GM04503 (cell line): ENCODE measurements at regions not wholly inside any gene's neighbourhood (a gene's known extent, or its start where the extent isn't known, plus 50 kb on each side); places are given as distances from the start of the nearest gene placed in this dataset.
"Not testable (repeated sequence)": the region's sequence is repeated elsewhere in the genome, so short reads cannot be mapped to it uniquely, and the experiment has no call there.

Experiments
- DNase-seq: peaks from one replicate; pipeline ENCODE4 v3.0.0-alpha.2; 2012; ENCODE audit warnings: low read depth

DNA sequence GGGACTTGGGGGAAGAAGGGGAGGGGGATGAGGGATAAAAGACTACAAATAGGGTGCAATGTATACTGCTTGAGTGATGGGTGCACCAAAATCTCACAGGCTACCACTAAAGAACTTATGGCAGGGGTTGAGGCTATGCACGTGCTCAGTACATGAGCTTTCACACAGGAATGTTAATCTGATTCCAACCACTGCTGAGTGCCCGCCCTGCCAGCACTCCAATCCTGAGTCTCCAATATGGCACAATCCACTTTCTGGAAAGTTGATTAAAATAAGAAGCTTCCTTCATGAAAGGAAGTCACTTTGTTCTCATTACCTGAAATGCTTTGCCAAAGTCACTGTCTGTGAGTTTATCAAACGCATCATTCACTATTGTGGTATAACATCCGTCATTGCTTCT, 463.0 kb downstream of the IRS2 start:
- no peak for DNase-seq

DNA sequence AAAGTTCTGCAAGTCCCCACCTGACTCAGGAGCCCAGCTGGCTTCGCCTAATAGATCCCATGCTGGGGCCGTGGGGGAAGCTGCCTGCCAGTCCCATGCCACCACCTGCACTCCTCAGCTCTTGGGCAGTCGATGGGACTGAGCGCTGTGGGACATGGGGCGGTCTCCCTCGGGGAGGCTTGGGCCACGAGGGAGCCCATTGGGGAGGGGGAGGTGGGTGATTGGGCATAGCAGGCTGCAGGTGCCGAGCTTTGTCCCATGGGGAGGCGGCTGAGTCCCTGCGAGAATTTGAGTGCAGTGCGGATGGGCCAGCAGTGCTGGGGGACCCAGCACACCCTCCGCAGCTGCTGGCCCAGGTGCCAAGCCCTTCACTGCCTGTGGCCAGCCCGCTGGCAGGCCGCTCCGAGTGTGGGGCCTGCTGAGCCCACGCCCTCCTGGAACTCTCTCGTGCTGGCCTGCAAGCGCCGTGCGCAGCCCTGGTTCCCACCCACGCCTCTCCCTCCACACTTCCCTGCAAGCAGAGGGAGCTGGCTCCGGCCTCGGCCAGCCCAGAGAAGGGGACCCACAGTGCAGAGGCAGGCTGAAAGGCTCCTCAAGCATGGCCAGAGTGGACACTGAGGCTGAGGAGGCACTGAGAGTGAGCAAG, 467.3 kb downstream of the IRS2 start:
- no peak for DNase-seq

DNA sequence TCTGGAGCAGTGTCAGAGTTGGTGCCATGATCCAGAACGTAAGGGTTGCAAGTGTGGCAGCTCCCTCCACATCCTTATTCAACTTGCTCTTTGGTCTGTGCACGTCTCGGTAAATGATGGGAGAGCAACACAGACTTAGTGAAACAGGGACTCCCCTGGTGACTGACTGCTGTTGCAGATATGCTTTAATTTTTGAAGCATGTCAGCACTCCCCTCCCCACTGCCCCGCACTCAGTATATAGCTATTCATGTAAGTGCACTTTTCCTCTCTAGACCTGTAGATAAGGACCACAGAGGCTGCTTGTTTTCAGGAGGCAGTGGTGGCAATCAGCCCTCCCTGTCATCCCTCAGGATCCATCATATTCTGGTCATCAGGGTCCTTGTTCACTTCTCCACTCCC, 470.9 kb downstream of the IRS2 start:
- DNase-seq: no peak

DNA sequence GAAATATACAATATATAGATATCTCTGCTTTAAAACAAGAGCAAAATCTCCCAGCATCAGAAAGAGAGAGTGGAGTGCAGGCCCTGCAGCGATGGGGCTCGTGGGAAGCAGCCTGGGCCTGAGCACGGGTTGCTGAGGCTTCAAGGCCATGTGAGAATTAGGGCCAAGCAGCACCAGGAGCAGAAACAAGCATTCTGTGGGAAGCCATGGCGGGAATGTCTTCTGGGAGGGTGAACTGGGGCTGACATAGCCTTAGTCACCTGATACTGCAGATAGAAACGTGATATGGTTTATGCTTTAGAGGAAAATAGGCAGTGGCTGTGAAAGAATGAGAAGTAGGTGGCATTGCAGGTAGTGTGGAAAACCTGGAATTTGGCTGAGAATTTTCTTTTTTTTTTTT, 472.3 kb downstream of the IRS2 start:
- DNase-seq: no peak

DNA sequence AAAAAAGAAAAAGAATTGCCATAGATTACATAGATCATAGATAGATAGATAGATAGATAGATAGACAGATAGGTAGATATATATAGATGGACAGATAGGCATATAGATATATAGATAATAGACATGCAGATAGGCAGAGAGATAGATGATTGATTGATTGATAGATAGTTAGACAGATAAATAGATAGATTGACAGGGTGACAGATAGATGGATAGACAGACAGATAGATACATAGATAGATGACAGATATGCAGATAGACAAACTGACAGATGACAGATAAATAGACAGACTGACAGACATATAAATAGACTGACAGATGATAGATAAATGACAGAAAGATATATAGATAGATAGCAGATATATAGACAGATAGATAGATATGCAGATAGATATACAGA, 474.0 kb downstream of the IRS2 start:
- DNase-seq: no peak

DNA sequence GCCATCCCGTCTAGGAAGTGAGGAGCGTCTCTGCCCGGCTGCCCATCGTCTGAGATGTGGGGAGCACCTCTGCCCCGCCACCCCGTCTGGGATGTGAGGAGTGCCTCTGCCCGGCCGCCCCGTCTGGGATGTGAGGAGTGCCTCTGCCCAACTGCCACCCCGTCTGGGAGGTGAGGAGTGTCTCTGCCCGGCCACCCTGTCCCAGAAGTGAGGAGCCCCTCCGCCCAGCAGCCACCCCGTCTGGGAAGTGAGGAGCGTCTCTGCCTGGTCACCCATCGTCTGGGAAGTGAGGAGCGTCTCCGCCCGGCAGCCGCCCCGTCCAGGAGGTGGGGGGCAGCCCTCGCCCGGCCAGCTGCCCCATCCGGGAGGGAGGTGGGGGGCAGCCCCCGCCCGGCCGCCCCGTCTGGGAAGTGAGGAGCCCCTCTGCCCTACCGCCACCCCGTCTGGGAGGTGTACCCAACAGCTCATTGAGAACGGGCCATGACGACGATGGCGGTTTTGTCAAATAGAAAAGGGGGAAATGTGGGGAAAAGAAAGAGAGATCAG, 474.9 kb downstream of the IRS2 start:
- DNase-seq: not testable (repeated sequence)

DNA sequence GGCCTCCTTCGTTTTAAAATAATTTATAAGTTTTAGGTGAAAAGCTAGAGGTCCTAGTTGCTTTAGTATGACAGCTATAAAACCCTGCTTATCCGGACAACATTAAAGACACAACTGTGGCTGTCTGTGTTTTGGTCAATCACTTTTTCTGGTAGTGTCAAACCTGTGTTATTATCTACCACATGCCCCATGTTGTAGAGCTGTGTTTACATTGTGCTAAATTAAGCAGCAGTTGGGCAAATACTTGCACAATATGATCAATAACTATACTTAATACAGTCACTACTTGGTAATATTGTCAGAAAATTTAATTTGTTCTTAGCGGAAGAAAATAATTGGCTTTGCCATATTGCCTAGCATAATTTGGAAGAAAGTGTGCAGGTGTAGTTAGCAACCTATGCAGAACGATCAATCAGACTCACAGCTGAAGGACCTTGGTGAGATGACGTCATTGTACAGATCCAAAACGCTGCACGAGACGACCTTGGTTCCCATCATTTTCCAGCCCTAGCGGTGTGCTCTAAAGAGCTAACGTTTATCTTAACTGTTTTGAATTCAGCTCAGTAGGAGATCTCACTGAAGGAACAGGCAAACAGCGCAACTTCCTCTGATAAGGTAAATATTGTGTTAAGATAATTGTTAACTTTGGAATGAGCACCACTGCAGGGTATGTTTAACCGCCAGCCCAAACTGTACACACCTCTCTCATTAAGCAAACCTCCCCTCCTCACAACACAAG, 476.6 kb downstream of the IRS2 start:
- no peak for DNase-seq

DNA sequence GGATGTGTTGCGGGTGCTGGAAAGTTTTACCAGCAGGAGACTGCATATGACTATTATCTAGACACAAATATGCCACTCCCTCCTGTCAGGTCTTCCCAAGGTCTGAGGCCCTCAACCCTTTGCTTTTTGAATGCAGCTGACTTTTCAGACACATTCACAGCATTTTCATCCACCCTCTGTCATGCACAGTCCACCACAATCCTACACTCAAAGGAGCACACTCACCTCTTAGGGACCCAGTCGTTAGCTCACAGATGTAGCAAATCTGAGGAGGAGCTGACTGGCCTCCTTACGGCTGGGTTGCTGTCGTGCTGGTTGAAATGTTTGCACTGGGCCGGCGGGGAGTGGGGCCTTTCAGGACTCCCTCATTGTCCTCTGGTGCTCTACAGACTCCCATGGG, 479.4 kb downstream of the IRS2 start:
- no peak for DNase-seq

DNA sequence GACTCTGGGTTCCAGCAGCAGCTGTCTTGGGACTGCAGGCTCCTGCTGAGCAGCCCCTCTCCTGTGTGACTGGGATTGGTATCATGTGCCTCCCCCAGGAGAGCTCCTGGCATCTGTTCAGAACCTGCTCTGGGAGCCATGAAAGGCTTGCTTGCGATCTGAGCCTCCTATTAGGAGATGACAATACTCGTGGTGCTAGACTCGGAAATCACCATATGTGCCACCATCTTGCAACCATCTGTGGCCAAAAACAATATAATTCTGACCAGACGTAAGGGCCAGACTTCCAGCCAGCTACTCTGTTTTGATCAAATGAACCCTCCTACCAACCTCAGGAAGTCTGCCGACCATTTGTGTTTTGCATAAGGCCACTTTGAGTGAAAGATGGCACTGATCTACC, 484.7 kb downstream of the IRS2 start:
- DNase-seq: no peak

DNA sequence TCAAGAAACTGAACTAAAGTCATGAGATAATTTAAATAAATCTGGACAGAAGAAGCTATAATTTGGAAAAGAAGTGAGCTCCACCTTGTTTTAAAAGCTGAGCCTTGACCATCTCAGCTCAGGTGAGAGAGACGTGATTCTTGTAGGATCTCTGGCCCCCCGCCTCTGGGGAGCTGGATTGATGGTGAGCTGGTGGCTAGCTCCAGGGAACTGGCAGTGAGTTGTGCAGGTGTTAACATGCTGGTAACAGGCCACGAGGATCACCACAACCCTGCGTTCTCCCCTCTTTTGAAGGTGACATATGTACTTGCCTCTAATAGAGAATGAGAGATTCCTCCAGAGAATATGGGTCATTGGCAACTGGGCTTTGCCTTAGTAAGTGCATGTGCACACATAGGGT, 485.1 kb downstream of the IRS2 start:
- no peak for DNase-seq

DNA sequence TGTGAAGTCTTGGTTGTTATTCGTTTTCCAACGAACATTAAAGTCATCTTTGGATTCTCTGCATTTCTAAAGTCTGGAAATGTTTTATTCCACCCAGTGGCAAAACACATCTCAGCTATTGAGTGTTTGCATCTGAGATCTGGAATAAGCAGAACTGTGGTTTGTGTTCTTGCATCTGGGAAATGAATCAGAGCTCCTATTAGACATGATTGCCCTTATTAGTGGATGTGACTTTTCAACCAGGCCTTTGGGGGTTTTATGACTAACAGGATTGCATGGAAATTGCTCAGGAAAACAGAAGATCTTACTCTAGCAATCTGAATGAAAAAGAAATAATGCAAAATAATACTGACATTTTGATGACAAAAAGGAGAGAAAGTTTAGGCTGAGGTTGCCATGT, 488.8 kb downstream of the IRS2 start:
- peak; percentile 91 for DNase-seq

DNA sequence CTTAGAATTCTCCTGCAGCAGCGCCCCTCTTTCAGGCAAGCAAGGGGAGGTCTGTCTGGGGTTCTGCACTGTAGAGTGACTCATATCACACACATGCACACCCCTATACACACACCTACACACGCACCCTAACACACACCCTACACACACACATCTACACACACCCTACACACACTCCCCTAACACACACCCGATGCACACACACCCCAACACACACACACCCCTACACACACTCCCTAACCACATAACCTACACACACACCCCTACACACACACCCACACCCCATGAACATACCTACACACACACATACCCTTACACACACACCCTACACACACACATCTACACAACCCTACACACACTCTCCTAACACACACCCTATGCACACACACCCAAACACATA, 493.2 kb downstream of the IRS2 start:
- no peak for DNase-seq

DNA sequence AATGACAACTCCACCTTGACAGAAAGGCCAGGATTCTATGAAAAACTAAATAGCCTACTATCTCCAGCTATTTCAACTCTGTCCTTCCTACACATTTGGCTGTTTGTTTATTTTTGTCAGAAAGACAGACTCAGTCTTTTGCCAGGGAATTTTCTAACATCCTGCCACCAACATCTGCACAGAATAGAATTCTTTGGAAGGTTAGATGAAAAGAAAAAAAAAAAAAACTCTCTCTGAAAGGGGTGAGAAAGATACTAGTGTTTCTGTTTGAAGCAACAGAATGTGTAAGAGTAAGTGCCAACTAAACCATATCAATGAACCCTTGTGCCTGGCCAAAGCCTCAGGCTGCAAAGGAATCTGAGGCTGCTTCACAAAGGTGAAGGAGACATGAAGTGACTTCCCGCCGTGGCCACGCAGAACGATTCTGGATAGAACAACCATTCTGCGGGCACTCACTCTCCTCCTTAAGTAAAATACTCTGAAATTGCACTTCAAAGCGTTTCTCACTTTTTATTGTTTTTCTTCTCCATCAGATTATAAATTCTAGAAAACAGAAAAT, 498.2 kb downstream of the IRS2 start:
- DNase-seq: no peak

DNA sequence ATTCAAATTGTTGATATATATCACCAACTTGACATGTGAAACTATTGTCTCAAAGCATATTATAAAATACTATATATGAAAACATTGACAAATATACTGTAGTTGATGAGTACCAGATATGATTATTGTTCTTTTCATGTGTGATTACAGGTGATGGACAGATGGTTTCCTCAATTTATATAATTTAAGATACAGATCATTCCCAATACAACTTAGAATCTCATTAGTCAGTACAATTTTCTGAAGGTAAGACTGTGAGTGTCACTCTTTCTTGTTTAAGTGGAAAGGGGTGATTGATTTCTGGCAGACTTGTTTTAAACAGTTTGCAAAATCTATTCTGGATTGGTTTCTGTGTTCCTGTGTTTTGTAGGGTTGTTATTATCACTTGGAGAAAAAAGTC, 498.8 kb downstream of the IRS2 start:
- no peak for DNase-seq

DNA sequence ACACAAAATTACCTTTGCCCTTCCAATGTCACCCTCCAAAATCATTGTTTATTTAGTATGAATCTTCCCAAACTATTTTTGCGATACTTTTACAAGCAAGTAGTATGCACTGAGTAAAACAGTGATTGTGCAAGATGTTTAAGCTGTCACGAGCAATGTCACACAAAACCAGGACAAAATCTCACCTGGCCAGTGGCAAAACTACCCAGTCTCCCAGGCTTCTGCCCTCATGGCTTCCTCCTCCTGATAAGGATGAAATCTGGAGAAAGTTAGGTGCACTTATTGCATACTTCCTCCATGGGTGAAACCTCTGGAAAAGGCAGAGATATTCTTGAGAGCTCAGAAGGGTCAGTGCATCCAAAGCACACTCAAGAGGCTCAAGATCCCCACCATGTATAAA, 500.8 kb downstream of the IRS2 start:
- DNase-seq: no peak

DNA sequence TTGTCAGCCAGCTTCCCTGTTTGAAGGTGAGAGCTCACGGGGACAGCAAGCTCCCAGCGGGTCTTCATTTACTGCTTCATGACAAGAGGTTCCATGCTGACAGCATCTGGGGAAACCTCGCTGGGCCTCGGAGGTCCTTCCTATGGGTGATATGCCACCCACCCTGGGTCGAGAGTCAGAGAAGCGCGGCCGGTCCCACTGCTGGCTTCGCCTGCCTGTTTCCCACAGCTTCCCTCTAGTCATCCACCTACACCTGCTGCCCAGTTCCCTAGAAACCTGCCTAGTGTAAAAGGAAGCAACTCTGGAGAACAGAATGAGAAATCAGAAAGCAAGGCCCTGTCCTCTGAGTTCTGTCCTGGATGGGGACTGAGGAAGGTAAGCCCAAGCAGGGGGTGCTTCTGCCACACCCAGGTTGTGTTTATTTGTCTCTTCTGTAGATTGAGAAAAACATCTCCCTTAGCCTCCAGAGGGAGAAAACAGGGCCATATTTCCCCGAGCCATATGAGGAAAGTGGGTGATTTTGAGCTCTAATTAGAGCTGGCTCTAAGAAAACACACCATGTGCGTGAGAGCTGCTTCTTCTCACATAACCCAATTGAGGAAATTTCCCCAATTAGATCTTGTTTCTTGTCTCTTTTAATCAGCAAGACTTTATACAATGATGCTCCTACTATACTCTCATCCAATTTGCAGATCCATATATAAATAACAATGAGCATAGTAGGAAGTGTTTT, 504.3 kb downstream of the IRS2 start:
- DNase-seq: no peak

DNA sequence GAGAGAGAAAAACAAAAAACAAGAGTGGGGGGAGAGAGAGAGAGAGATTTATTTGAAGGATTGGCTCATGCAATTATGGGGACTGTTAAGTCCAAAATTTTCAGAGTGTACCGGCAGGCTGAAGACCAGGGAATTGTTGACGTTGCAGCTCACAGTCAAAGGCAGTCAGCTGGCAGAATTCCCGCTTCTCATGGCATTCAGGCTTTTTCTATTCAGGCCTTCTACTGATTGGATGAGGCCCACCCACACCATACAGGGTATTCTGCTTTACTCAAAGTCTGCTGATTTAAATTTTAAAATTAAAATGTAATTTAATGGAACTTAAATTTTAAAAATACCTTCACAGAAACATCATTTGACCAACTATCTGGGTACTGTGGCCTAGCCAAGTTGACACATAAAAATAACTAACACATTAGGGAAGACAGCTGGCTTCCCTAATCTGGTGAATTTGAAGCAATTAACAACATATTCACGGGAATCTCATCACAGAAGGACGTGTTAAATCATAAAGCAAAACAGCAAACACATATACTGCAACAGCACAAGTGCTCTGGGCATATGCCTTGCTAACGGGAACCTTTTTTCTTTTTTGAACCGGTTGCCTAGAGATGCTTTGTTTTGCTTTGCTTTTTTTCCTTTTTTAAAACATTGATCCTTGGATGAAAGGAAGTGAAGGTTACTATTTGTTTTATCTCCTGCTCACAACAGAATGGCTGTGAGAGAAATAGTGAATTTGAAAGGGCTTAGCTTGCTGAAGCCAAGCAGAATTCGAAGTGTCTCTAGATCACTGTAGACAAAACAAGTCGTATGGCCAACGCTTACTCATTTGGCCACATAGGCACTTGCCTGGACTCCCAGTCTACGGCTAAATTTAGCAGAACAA, 505.1 kb downstream of the IRS2 start:
- no peak for DNase-seq

DNA sequence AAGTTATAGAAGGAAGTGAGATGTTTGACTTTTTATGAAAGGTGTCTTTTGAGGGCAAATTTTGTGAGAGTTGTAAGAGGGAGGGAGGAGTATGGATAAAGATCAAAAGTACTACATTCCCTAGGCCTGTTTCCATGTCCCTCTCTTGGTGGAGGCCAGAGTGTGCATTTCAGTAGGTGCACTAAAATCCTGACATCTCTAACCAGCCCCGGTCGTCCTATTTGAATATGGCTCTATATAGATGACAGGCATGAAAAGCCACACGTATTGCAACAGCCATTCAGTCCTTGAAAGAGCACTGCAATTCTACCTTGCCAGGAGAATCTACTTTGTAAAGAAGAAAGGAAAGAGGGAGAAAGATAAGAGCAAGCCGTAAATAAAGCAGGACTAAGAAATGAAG, 510.1 kb downstream of the IRS2 start:
- no peak for DNase-seq

DNA sequence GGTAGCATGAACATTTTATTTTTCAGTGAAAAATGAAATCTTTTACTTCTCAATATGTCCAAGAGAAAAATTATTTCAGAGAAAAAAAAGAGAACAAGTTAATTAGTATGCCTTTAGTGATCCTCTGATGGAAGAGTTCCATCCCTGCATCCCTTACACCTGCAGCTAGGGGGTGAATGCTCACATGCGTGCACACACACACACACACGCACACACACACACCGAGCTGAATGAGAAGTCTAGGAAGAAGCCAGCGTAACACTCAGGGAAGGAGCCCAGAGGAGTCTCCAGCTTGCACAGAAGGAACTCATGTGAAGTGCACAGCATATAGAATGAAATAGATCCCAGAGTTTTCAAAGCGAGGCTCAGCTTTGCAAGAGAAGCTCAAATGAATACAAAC, 510.5 kb downstream of the IRS2 start:
- no peak for DNase-seq

DNA sequence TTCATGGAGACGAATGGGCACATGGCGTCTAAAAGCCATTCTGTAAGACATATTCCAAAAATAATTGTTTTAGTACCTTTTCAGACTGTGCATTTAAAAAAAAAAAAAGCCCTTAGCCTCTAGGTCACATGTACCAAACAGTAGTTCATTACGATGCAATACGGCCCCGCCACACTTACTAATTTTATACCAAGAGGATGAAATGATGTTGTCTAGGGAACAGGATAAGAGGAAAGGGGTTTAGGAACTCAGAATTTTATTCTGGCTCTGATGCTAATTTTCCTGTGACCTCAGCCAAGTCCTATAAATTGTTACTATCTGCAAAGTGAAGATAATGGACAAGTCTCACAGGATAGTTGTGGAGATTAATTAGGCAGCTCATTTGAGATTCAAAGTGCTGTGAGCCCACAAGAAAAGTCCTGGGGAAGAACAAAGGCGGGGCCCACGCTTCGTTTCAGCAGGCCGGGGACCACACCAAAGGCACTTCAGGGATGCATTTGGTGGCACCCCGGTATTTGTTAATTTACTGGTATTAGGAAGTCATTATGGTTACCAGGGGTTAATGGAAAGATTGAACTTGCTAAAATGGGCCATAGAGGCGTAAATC, 511.1 kb downstream of the IRS2 start:
- DNase-seq: no peak

DNA sequence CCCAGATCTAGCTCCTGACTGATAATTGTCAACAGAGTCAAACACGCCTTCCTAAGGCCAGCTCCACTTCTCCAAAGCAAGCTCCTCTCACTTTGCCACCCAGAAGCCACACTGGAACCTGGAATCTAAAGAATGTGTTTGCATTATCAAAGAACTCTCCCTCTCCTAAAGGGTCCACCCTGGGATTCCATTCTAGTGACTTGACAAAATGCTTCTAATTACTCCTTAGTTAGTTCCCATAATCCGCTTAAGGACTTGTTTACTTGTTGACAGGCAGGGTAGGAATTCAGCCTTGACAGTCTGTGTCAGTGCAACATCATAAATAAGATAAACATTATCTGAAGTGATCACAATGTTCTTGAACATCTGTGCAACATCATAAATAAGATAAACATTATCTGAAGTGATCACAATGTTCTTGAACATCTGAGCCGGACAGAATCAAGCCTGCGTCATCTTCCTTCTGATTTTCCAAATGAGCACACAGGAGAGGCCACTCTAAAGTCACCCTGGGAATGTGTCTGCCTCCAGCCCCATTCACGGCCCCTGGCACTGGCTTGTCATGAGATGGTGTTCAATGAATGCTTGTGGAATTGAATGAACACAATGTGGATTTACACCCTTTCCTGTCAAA, 512.1 kb downstream of the IRS2 start:
- DNase-seq: peak; percentile 68
